ENCODE measurements at regions not wholly inside any gene's neighbourhood (a gene's known extent, or its start where the extent isn't known, plus 50 kb on each side); places are given as distances from the start of the nearest gene placed in this dataset.

GRCh38 chr18:75533950-75534349, 106.4 kb upstream of the SMIM21 start:
- no peak for TF ChIP-seq CTCF (conservative IDR thresholded peaks at IDR 0.05; ENCODE audit: low read length)
- TF ChIP-seq EZH2phosphoT487 (IDR thresholded peaks at IDR 0.05; ENCODE audit: borderline replicate concordance, low read depth, low read length): no peak
